Gastroesophageal sphincter (tissue), 4 donors: ENCODE measurements at regions not wholly inside any gene's neighbourhood (a gene's known extent, or its start where the extent isn't known, plus 50 kb on each side); places are given as distances from the start of the nearest gene placed in this dataset.

ENCODE experiments used
- ATAC-seq: fragments of 150-250 bp; one replicate; pipeline ENCODE4 v1.9.1; 2016; ENCODE audit warnings: mild to moderate bottlenecking, moderate library complexity
- H3K27ac ChIP-seq, 4 donors: fragments of 200-600 bp; sonication (generic) in 3 of 4; 1 replicate in 3 of 4; 2 replicates in 1 of 4; pipeline ENCODE4 v1.5.1; 2016 to 2019
- H3K27me3 ChIP-seq: fragments of 200-600 bp; sonication (generic); one replicate; pipeline ENCODE4 v1.5.1; 2019
- H3K36me3 ChIP-seq, 2 donors: fragments of 200-600 bp; sonication (generic); one replicate each; pipeline ENCODE4 v1.5.1; 2019; ENCODE audit warnings: control low read depth in 1 of 2
- H3K4me1 ChIP-seq, 3 donors: fragments of 200-600 bp; sonication (generic); 1 replicate in 2 of 3; 2 replicates in 1 of 3; pipeline ENCODE4 v1.5.1; 2016 to 2019; ENCODE audit warnings: control low read depth in 2 of 3
- H3K4me3 ChIP-seq, 2 donors: fragments of 200-600 bp; sonication (generic); one replicate each; pipeline ENCODE4 v1.5.1; 2019; ENCODE audit warnings: mild to moderate bottlenecking in 1 of 2, moderate library complexity in 1 of 2
- H3K9me3 ChIP-seq, 3 donors: fragments of 200-600 bp; sonication (generic); one replicate each; pipeline ENCODE4 v1.5.1; 2017 to 2019; ENCODE audit warnings: control low read depth in 2 of 3
- EP300 ChIP-seq: sonication (generic); formaldehyde crosslinking; IDR thresholded peaks from one replicate; pipeline ENCODE4 v1.6.1; 2017; ENCODE audit warnings: antibody characterized with exemption, mild to moderate bottlenecking
- POLR2A ChIP-seq, 2 donors: fragments of 450-650 bp; IDR thresholded peaks; one replicate each; pipeline ENCODE4 v1.6.1; 2017; ENCODE audit warnings: antibody characterized with exemption in 2 of 2, mild to moderate bottlenecking in 2 of 2, moderate library complexity in 1 of 2
- POLR2AphosphoS5 ChIP-seq: sonication (generic); formaldehyde crosslinking; IDR thresholded peaks from one replicate; pipeline ENCODE4 v1.6.1; 2017; ENCODE audit warnings: antibody characterized with exemption
- WGBS, 2 donors: methylation state at CpG; one replicate each; pipeline ENCODE4 v1.1.5; 2018; ENCODE audit warnings: low coverage in 1 of 2; 5-methylcytosine and 5-hydroxymethylcytosine counted together
- TF ChIP-seq, protein P1 (sequence below), 4 experiments: fragments of 200-600 bp in 2 of 4; fragments of 450-650 bp in 2 of 4; sonication (generic) in 1 of 4; IDR thresholded peaks; one replicate each; pipeline ENCODE4 v1.5.1; 2017 to 2019; ENCODE audit warnings: antibody characterized with exemption in 4 of 4, mild to moderate bottlenecking in 2 of 4, moderate library complexity in 2 of 4

DNA sequence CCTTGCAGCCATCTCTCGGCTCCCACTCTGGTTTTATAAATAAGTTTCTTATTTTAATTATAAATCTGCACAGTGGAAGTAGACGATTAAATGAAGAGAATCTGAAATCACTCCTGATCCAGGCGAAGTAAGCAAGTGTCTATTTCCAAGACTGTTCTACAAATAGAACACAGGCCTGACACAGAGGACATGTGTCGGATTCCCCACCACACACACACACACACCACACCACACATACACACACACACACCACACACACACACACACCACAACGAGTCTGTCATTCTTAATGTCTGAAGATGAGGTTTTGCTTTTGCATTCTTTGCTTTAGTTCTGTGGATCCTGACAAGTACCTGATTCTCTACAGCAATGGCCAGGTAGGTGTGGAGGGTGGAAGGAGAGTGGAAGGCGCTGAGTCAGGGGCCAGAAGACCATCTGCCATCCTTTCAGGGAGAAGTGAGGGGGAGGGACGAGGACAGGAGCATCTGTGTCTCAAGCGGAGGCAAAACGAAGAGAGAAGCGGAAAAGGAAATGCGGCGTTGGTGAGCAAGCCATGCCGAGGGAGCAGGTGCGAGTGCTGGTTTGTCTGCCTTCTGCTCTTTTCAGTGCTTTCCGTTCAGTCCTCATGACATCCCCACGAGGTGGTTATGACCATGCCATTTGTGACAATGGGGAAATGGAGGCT lies 110.2 kb downstream of the TEX26 start:
- ATAC-seq, result no peak
- Histone ChIP-seq H3K4me3 (no peak overlapping the region), H3K4me1 (peaks cover 0 to 38% (median 11%) of the 10 kb centered on the region in 3 donors), H3K36me3 (no peaks in the 10 kb centered on the region), H3K27me3 (peaks cover 8% of the 10 kb centered on the region), H3K27ac (no peak overlapping the region), H3K9me3 (no peaks in the 10 kb centered on the region)
- no peak for TF ChIP-seq EP300
- TF ChIP-seq, protein P1, sequence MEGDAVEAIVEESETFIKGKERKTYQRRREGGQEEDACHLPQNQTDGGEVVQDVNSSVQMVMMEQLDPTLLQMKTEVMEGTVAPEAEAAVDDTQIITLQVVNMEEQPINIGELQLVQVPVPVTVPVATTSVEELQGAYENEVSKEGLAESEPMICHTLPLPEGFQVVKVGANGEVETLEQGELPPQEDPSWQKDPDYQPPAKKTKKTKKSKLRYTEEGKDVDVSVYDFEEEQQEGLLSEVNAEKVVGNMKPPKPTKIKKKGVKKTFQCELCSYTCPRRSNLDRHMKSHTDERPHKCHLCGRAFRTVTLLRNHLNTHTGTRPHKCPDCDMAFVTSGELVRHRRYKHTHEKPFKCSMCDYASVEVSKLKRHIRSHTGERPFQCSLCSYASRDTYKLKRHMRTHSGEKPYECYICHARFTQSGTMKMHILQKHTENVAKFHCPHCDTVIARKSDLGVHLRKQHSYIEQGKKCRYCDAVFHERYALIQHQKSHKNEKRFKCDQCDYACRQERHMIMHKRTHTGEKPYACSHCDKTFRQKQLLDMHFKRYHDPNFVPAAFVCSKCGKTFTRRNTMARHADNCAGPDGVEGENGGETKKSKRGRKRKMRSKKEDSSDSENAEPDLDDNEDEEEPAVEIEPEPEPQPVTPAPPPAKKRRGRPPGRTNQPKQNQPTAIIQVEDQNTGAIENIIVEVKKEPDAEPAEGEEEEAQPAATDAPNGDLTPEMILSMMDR (IDR thresholded peaks at IDR 0.05), result no peak
- TF ChIP-seq POLR2A (IDR thresholded peaks at IDR 0.05), result no peak
- no peak for TF ChIP-seq POLR2AphosphoS5
- 90 to 100% methylated on average over 1 to 14 of the region's 16 CpGs for WGBS, 2 donors

DNA sequence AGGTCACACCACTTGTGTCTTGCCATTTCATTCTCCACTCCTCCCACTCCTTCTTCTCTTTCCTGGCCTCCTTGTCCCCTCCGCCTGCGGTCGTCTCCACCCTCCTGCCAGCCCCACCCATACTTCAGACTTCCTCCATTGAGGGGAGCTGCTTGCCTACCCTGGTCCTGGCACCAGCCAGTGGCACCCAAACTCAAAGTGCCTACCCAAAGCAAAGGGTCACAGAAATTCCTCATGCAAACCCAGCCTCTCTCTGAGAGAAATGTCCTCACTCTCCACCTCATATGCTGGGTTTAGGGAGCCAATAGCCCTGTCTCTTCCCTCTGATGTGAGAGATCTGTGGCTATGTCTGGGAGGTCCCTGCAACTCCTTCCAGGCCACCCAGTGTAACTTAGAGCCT lies 109.6 kb downstream of the TEX26 start:
- 74% methylated on average over 3 of the region's 3 CpGs; no CpG with 5 or more reads in 1 of the 2 donors for WGBS, 2 donors
- H3K4me3 ChIP-seq, result no peak overlapping the region
- no peak for TF ChIP-seq EP300
- TF ChIP-seq, protein P1 (IDR thresholded peaks at IDR 0.05), result no peak
- no peak for TF ChIP-seq POLR2AphosphoS5
- TF ChIP-seq POLR2A (IDR thresholded peaks at IDR 0.05), result no peak
- no peak for ATAC-seq
- peaks cover 8% of the 10 kb centered on the region for H3K27me3 ChIP-seq
- H3K27ac ChIP-seq, result no peak overlapping the region
- H3K4me1 ChIP-seq, result peaks cover 0 to 32% (median 7%) of the 10 kb centered on the region in 3 donors
- no peaks in the 10 kb centered on the region for H3K9me3 ChIP-seq
- no peaks in the 10 kb centered on the region for H3K36me3 ChIP-seq

DNA sequence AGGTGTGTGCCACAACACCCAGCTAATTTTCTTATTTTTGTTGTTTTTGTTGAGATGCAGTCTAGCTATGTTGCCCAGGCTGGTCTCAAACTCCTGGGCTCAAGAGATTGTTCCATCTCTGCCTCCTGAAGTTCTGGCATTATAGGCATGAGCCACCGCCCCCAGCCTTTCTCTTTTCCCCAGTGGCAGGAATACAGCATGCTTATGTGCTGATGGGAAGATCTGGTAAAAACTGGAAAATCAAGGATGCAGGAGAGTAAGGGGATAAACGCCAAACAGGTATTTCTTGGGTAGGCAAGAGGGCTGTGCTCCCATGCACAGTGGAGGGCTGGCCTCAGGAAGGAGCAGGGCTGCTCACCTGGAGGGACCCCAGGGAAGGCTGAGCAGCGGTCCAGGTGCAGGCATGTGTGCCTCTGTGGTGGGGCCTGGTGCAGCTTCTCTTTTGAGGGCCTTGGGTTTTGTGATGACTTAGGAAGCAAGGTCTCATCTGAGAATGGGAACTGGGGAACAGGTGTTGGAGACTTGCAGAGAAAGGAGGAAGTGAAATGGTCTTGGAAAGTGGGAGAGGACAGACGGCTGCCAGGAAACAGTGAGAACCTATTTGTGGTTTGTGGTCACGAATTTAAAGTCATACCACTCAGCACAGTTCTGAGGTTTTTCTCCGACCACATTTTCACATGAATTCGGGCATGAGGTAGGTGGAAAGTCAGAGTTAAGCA lies 106.5 kb downstream of the TEX26 start:
- H3K4me1 ChIP-seq, result peaks cover 0 to 16% (median 0%) of the 10 kb centered on the region in 3 donors
- H3K9me3 ChIP-seq, result no peaks in the 10 kb centered on the region
- TF ChIP-seq POLR2A (IDR thresholded peaks at IDR 0.05), result no peak
- no peak for TF ChIP-seq EP300
- TF ChIP-seq POLR2AphosphoS5, result no peak
- TF ChIP-seq, protein P1 (IDR thresholded peaks at IDR 0.05), result no peak
- ATAC-seq, result no peak
- no peak overlapping the region for H3K4me3 ChIP-seq
- peaks cover 6% of the 10 kb centered on the region for H3K27me3 ChIP-seq
- no peaks in the 10 kb centered on the region for H3K36me3 ChIP-seq
- 54 to 81% methylated on average over 5 to 6 of the region's 7 CpGs for WGBS, 2 donors
- no peak overlapping the region for H3K27ac ChIP-seq

DNA sequence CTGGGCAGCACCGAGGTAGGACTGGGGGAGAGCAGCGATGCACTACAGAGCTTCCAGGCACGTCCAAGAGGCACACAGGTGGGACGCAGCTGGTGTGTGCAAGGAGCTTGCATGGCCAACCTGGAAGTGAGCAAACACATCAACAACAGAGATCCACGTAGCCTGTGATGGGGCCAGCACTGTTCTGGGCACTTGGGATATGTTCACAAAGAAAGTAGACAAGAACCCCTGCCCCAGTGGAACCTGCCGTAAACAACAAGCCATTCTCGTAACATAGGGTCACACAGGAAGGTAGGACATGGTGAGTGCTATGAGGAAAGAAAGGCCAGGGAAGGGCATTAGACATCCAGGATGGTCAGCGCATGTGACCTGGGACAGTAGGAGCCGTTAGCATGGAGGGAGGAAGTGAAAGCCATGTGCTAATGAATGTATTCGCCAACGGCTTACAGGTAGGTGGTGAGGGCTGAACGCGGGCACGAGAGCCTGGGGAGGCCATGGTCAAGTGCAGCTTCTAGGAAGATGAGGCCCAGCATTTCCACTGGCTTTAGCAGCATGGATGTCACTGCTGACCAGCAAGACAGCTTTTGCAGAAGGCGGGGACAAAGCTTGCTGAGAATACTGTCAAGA lies 105.5 kb downstream of the TEX26 start:
- TF ChIP-seq POLR2A (IDR thresholded peaks at IDR 0.05) (no peak), EP300 (no peak), POLR2AphosphoS5 (no peak)
- TF ChIP-seq, protein P1 (IDR thresholded peaks at IDR 0.05), result no peak
- peaks cover 4% of the 10 kb centered on the region for H3K27me3 ChIP-seq
- no peak for ATAC-seq
- no peaks in the 10 kb centered on the region for H3K36me3 ChIP-seq
- H3K9me3 ChIP-seq, result no peaks in the 10 kb centered on the region
- H3K27ac ChIP-seq, result no peak overlapping the region
- WGBS, 2 donors, result 90 to 100% methylated on average over 5 to 14 of the region's 15 CpGs
- no peak overlapping the region for H3K4me3 ChIP-seq
- peaks cover 0 to 13% (median 0%) of the 10 kb centered on the region in 3 donors for H3K4me1 ChIP-seq
